ENCODE measurements at regions not wholly inside any gene's neighbourhood (a gene's known extent, or its start where the extent isn't known, plus 50 kb on each side); places are given as distances from the start of the nearest gene placed in this dataset.

- TF ChIP-seq GATA3 (IDR thresholded peaks at IDR 0.05; ENCODE audit: low read depth, low read length) (no peak), GATA2 (IDR thresholded peaks at IDR 0.05; ENCODE audit: low read depth, low read length) (no peak)
These were observed 356.5 kb downstream of the INSC start for GRCh38 chr11:15471048-15471894.

Data from SH-SY5Y (cell line).